GM23338 (cell line): ENCODE measurements at regions not wholly inside any gene's neighbourhood (a gene's known extent, or its start where the extent isn't known, plus 50 kb on each side); places are given as distances from the start of the nearest gene placed in this dataset.

ENCODE experiments used
- ATAC-seq: fragments of 200-7000 bp; cut with Tn5 transposase; 3 replicates; pipeline ENCODE4 v1.9.1; 2020
- DNase-seq: peaks from one replicate; pipeline ENCODE4 v3.0.0-alpha.2; 2015; ENCODE audit warnings: low spot score
- H2AFZ ChIP-seq: fragments of 200-600 bp; sonication (generic); 2 replicates; pipeline ENCODE4 v1.8.0; 2016; ENCODE audit warnings: antibody characterized with exemption, mild to moderate bottlenecking, moderate library complexity
- H3F3A ChIP-seq: fragments of 200-600 bp; sonication (generic); replicated peaks from 2 replicates; pipeline ENCODE4 v1.8.0; 2017; ENCODE audit warnings: antibody characterized with exemption, mixed run types, low read depth
- H3K27ac ChIP-seq: fragments of 200-600 bp; sonication (generic); 2 replicates; pipeline ENCODE4 v1.6.1; 2016; ENCODE audit warnings: low read depth
- H3K27me3 ChIP-seq: fragments of 200-600 bp; sonication (generic); 2 replicates; pipeline ENCODE4 v1.8.0; 2016; ENCODE audit warnings: mild to moderate bottlenecking, mixed run types, moderate library complexity; ENCODE audit not compliant: insufficient read depth
- H3K36me3 ChIP-seq: fragments of 200-600 bp; sonication (generic); 2 replicates; pipeline ENCODE4 v1.8.0; 2016; ENCODE audit warnings: mild to moderate bottlenecking; ENCODE audit not compliant: insufficient read depth
- H3K4me1 ChIP-seq: fragments of 200-600 bp; sonication (generic); 2 replicates; pipeline ENCODE4 v1.8.0; 2016; ENCODE audit warnings: mild to moderate bottlenecking, moderate library complexity; ENCODE audit not compliant: insufficient read depth
- H3K4me2 ChIP-seq: fragments of 200-600 bp; sonication (generic); 2 replicates; pipeline ENCODE4 v1.7.1; 2017; ENCODE audit warnings: mixed run types
- H3K4me3 ChIP-seq: fragments of 200-600 bp; sonication (generic); 2 replicates; pipeline ENCODE4 v1.6.1; 2016; ENCODE audit warnings: mixed run types
- H3K79me2 ChIP-seq: fragments of 200-600 bp; sonication (generic); replicated peaks from 2 replicates; pipeline ENCODE4 v1.8.0; 2017; ENCODE audit warnings: mild to moderate bottlenecking; ENCODE audit not compliant: insufficient read depth
- H3K9me2 ChIP-seq: fragments of 200-600 bp; sonication (generic); 2 replicates; pipeline ENCODE4 v1.8.0; 2017; ENCODE audit not compliant: insufficient read depth
- H4K20me1 ChIP-seq: fragments of 200-600 bp; sonication (generic); replicated peaks from 2 replicates; pipeline ENCODE4 v1.8.0; 2017; ENCODE audit warnings: mild to moderate bottlenecking; ENCODE audit not compliant: insufficient read depth
- H3K27ac Mint-ChIP-seq: 2 replicates; pipeline ENCODE4 v1.8.0; 2020; ENCODE audit warnings: inconsistent platforms, mild to moderate bottlenecking, moderate library complexity, mixed read lengths
- H3K27me3 Mint-ChIP-seq: 3 replicates; pipeline ENCODE4 v1.8.0; 2022; ENCODE audit warnings: low read depth, mild to moderate bottlenecking, moderate library complexity, mixed read lengths, inconsistent platforms; ENCODE audit not compliant: insufficient read depth, poor library complexity
- H3K36me3 Mint-ChIP-seq: 3 replicates; pipeline ENCODE4 v1.8.0; 2021; ENCODE audit warnings: low read depth, mild to moderate bottlenecking, inconsistent platforms, moderate library complexity, mixed read lengths
- H3K4me1 Mint-ChIP-seq: 3 replicates; pipeline ENCODE4 v1.8.0; 2020; ENCODE audit warnings: mild to moderate bottlenecking, inconsistent platforms, mixed read lengths
- H3K4me3 Mint-ChIP-seq: 3 replicates; pipeline ENCODE4 v1.8.0; 2021; ENCODE audit warnings: moderate library complexity, mild to moderate bottlenecking, inconsistent platforms, mixed read lengths
- H3K9me3 Mint-ChIP-seq: 3 replicates; pipeline ENCODE4 v1.8.0; 2020; ENCODE audit warnings: moderate library complexity, mild to moderate bottlenecking, inconsistent platforms, mixed read lengths
- CREB1 ChIP-seq: fragments of 250-450 bp; sonication (Bioruptor Pico); IDR thresholded peaks from 2 replicates; pipeline ENCODE4 v1.5.0; 2020; ENCODE audit warnings: low read depth, mild to moderate bottlenecking, moderate library complexity
- ETS1 ChIP-seq: IDR thresholded peaks from 2 replicates; pipeline ENCODE4 v1.6.1; 2016; ENCODE audit warnings: antibody characterized with exemption
- EZH2 ChIP-seq: fragments of 200-600 bp; sonication (generic); IDR thresholded peaks from one replicate; pipeline ENCODE4 v1.8.0; 2017; ENCODE audit warnings: antibody characterized with exemption, mild to moderate bottlenecking, low read depth; ENCODE audit not compliant: unreplicated experiment
- EZH2phosphoT487 ChIP-seq: fragments of 200-600 bp; sonication (generic); IDR thresholded peaks from one replicate; pipeline ENCODE4 v1.8.1; 2018; ENCODE audit warnings: antibody characterized with exemption; ENCODE audit not compliant: unreplicated experiment
- JUNB ChIP-seq: IDR thresholded peaks from one replicate; pipeline ENCODE4 v1.6.1; 2016; ENCODE audit warnings: antibody characterized with exemption; ENCODE audit not compliant: unreplicated experiment
- NANOG ChIP-seq: IDR thresholded peaks from 2 replicates; pipeline ENCODE4 v1.6.1; 2016; ENCODE audit warnings: antibody characterized with exemption, borderline replicate concordance
- POLR2AphosphoS5 ChIP-seq: IDR thresholded peaks from 2 replicates; pipeline ENCODE4 v1.6.1; 2016; ENCODE audit warnings: antibody characterized with exemption, low read depth
- REST ChIP-seq: IDR thresholded peaks from one replicate; pipeline ENCODE4 v1.6.1; 2018; ENCODE audit warnings: antibody characterized with exemption; ENCODE audit not compliant: unreplicated experiment
- STAT1 ChIP-seq: IDR thresholded peaks from one replicate; pipeline ENCODE4 v1.6.1; 2016; ENCODE audit warnings: antibody characterized with exemption; ENCODE audit not compliant: unreplicated experiment
- ZNF114 ChIP-seq: fragments of 250-450 bp; sonication (Bioruptor Pico); IDR thresholded peaks from 2 replicates; pipeline ENCODE4 v1.5.0; 2020; ENCODE audit warnings: mild to moderate bottlenecking, moderate library complexity
- ZNF331 ChIP-seq: fragments of 250-450 bp; sonication (Bioruptor Pico); IDR thresholded peaks from 2 replicates; pipeline ENCODE4 v1.5.0; 2020; ENCODE audit warnings: low read depth, mild to moderate bottlenecking, moderate library complexity
- ZNF462 ChIP-seq: fragments of 250-450 bp; sonication (Bioruptor Pico); IDR thresholded peaks from 2 replicates; pipeline ENCODE4 v1.5.0; 2020; ENCODE audit warnings: mild to moderate bottlenecking, moderate library complexity
- TF ChIP-seq, protein P1 (sequence below), 2 experiments: fragments of 200-600 bp in 1 of 2; sonication (generic) in 1 of 2; conservative IDR thresholded peaks; 2 replicates each; pipeline versions ENCODE4 v1.5.1 to v1.6.1; 2016 to 2017; ENCODE audit warnings: antibody characterized with exemption in 2 of 2, low read depth in 2 of 2, mild to moderate bottlenecking in 2 of 2, moderate library complexity in 1 of 2

DNA sequence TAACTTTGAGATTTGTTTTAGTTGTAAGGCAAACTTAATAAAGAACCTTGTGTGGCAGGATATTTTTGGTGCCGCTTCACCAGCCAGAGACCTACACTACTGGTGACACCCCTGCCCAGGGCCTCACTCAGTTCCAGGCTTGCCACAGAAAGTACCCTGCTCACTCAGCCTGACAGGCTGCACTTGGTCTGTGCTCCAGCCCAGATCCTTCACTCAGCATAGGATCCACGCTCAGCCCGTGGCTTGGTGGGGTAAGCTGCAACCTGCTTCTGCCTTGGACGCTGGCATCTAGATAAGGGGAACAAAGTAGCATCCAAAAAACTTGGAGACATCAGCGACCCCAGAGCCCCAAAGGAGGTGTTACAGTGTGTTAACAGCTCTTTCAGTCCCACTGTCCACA lies 825.5 kb downstream of the EPHA3 start:
- TF ChIP-seq CREB1 = no peak
- no peak for TF ChIP-seq NANOG
- TF ChIP-seq STAT1 = no peak
- no peak for TF ChIP-seq REST
- TF ChIP-seq EZH2phosphoT487 = no peak
- TF ChIP-seq EZH2 = no peak
- TF ChIP-seq POLR2AphosphoS5 = no peak
- TF ChIP-seq JUNB = no peak
- TF ChIP-seq, protein P1, sequence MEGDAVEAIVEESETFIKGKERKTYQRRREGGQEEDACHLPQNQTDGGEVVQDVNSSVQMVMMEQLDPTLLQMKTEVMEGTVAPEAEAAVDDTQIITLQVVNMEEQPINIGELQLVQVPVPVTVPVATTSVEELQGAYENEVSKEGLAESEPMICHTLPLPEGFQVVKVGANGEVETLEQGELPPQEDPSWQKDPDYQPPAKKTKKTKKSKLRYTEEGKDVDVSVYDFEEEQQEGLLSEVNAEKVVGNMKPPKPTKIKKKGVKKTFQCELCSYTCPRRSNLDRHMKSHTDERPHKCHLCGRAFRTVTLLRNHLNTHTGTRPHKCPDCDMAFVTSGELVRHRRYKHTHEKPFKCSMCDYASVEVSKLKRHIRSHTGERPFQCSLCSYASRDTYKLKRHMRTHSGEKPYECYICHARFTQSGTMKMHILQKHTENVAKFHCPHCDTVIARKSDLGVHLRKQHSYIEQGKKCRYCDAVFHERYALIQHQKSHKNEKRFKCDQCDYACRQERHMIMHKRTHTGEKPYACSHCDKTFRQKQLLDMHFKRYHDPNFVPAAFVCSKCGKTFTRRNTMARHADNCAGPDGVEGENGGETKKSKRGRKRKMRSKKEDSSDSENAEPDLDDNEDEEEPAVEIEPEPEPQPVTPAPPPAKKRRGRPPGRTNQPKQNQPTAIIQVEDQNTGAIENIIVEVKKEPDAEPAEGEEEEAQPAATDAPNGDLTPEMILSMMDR (conservative IDR thresholded peaks at IDR 0.05; ENCODE audit: low read depth in 2 of 2) = no peak
- no peak for TF ChIP-seq ZNF462
- no peak for TF ChIP-seq ZNF114 (CRISPR knock-in tag)
- TF ChIP-seq ZNF331 = no peak
- TF ChIP-seq ETS1 = no peak

More for the DNA sequence above, 825.5 kb downstream of the EPHA3 start:
- DNase-seq (no peak), ATAC-seq (no peak)
- Histone ChIP-seq H3K36me3 (no peaks in the 10 kb centered on the region; the same call in 1 of the 2 replicates), H3K27me3 (no peaks in the 10 kb centered on the region), H3K4me2 (no peak overlapping the region), H3K79me2 (no peaks in the 10 kb centered on the region), H2AFZ (no peak overlapping the region), H3K27ac (no peak overlapping the region), H4K20me1 (no peaks in the 10 kb centered on the region), H3K9me2 (no peaks in the 10 kb centered on the region), H3K4me3 (no peak overlapping the region), H3F3A (no peaks in the 10 kb centered on the region), H3K4me1 (peaks cover 7% of the 10 kb centered on the region; the same call in 1 of the 2 replicates)
- H3K36me3 Mint-ChIP-seq = peaks cover 26% of the 10 kb centered on the region
- H3K9me3 Mint-ChIP-seq = peaks cover 27% of the 10 kb centered on the region
- peaks cover 2% of the 10 kb centered on the region for H3K27me3 Mint-ChIP-seq
- H3K27ac Mint-ChIP-seq = no peak overlapping the region
- peaks cover 4% of the 10 kb centered on the region; the same call in 2 of the 3 replicates for H3K4me1 Mint-ChIP-seq
- H3K4me3 Mint-ChIP-seq = no peak overlapping the region
